ENCODE measurements at regions not wholly inside any gene's neighbourhood (a gene's known extent, or its start where the extent isn't known, plus 50 kb on each side); places are given as distances from the start of the nearest gene placed in this dataset.

DNA sequence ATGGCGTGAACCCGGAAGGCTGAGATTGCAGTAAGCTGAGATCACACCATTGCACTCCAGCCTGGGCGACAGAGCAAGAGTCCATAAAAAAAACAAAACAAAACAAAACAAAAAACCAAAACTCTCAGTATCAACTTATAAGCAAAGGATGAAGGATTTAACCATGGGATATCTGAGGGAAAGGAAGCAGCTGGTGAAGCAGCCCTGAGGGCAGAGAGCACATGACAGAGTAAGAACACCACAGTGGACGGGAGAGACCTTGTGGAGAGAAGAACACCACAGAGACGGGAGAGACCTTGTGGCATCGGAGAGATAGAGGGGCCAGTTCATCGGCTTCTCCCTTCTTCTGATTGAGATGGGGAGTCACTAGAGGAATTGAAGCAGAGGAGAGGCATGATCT lies 697.2 kb downstream of the HDGFL1 start:
- no peak for DNase-seq

DNA sequence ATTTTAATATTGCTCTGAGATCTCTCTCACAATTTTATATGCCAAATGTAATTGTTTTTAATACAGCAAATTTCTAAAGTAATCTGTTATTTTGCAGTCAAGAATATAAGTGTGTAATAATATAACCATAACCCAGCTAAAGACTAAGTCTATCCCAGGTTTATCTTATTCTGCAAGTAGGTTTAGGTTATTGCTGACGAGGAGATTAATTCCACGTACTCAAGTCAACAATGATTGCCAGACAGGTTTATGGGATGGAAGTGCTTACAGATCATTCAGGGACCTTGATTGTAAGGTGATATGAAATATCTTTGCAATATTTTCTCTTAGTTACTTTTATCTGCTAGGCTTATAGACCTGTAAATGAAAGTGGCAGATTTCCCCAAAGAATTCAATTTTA lies 698.3 kb downstream of the HDGFL1 start:
- DNase-seq, result no peak

DNA sequence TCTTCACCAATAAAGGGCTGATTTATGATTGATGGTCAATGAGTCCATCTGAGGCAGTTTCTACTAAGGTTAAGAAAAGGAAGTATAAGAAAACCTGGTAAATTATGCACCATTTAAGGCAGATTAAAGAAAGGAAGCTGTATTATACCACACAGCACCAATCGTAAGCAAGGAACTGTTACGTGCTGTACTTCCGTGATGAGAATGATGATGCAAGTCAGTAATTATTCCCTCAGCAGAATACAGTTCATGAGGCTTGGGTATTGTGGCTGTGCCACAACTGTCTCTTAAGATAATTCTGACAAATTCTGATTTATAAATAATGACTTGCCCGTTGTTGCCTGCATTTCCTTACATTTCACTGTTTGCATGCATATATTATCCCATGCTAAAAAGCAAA lies 699.0 kb downstream of the HDGFL1 start:
- DNase-seq, result no peak

DNA sequence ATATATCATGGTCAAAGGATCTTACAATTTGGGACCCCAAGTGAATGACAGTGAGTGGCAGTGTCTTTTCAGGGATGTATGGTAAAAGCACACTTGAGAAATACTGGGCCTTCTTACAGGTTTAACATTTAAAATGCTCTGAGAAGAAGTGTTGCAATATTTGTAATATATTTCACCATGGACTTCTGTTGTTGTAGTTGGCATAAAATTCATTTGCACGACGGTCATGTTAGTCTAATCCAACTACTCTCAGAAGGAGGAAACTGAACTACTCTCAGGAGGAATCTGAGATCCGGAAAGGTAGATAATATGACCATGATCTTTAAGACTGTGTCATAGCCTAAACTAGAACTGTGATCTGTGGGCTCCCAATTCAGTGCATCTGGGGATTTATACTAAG lies 700.1 kb downstream of the HDGFL1 start:
- no peak for DNase-seq

DNA sequence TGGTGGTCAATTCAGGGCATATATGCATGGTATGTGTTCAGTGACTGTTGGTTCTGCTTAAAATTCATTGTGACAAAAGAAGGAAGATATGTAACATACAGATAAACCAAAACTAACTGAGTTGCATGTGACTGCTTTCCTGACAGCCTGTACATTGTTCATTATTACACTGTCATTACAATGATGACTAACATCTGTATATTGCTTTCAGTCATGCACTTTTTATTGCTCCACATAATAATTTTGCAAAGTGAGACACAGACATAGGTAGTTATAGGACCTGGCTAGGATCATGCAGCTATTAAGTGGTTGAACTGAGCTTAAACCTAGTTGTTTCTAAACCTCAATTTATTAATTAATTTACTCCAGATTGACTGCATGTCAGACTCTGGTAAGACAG lies 703.2 kb downstream of the HDGFL1 start:
- no peak for DNase-seq

DNA sequence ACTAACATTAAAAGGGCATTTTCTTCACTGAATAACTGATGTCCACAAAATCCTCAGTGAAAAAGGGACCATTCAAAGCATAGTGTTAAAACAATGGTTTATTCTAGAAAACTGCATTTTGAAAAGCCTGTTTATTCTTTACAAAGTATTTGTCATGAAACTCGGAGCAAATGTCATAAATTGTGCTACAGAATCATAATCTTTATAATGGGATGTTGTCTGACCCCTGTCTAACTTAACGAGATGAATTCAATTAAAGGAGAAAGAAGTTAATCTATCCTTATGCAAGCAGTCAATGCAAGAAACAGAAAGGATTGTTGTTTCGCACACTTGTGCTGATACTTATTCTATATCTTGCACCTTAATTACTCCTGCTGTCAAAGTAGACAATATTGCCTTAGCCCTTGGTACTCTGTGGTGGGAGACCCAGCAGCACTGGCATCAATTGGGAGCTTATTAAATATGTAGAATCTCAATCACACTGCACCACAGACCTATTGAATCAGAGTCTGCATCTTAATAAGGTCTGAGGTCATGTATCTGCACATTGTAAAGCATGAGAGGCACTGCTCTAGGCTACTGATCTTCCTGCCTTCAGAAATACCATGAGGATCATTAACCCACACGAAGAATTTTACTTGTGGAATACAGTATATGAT lies 708.3 kb downstream of the HDGFL1 start:
- DNase-seq, result no peak

DNA sequence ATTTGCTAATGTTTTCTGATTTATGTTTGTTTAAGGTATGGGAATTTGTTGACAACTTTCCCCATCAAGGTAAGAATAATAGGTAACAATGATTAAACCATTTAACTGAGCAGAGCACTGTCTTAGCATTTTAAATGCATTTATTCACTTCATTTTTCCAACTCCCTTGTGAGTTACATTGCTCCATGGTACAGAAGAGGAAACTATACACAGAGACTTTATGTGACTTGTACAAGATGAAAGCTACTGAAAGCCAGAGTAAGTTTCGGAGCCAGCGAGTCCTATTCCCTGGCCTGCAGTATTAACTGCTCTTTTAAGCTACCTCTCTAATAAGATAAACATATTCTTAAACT lies 708.8 kb downstream of the HDGFL1 start:
- no peak for DNase-seq

DNA sequence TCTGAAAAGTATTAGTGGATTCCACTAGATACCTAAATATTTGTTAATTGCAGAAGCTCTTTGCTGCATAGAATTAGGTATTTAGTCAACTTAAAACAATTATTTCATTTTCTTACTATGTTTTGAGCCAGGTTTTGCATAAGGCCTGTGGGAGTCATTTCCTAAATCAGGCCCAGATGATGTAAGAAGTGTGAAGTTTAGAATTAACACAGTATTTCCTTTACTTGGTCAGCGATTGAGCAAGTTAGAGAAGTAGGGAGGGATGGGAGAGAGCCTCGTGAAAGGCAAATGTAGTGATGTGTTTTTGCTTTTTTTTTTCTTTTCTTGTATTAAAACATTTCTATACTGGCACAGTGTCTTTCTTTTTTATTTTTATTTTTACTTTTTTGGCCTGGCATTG lies 711.1 kb downstream of the HDGFL1 start:
- no peak for DNase-seq

DNA sequence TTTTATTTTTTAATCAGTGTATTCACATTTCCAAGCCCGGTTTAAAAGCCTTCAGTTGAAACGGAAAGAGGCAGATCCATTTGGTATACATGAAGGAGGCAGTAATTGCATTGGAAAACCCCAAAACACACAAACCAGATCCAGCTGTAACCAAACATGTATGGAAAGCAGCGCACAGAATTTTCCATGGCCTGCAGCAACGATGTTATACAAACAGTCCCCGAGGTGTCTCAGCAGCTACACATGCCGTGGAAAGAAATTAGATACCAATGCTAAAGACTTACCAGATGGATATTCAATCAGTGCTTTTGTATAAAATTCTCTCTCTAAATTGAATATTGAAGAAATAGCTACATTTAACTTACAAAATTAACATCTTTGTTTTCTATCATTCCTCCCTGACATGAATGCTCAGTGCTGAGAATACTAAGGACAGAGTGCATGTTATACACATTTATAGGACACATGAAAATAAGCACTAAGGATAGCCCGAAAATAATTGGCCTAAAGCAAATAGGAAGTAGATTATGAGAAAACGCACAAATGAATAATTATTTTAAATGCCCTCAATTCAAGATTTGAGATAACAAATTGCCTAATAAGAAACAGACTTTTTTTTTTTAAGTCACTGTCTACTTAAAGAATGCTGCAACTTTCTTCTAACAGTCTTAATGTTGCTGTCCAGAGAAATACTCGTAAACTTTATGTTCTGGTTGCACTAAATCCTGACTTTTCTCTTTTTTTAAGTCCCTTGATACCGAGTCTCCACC lies 713.1 kb downstream of the HDGFL1 start:
- DNase-seq, result no peak

DNA sequence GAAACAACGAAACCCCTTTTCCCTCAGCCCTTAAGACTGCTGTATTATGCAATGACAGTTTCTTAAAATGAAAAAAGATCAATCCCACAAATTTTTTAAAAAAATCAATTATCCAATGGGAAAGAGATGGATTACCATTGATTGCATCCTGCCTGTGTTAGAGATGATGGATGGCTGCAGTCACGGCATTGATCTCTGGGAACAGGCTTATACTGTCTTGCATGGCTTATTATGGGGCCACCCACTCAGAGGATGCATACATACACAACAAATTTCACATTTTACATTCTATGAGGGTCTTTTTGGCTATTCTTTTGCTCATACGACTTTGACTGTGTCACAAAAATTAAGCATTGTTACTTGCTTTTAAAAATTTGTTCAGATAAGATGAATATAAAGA lies 724.3 kb downstream of the HDGFL1 start:
- DNase-seq, result no peak

DNA sequence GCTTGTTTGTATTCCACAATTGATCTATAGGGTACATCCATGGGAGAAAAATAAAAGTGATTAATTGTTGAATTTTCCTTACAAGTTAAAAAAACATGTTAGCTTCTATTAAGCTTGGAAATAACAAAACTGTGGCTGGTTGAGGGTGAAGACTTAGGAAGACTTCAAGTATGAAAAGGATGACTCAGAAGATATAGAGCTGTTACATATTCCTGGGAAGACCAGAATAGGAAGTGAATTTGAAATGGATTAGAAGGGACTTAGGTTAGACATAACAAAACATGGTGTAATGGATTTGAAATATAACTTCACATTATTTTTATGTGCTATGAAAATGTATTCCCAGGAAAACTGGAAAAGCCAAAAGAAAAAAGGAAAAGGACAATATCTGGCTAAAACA lies 732.2 kb downstream of the HDGFL1 start:
- DNase-seq, result no peak

DNA sequence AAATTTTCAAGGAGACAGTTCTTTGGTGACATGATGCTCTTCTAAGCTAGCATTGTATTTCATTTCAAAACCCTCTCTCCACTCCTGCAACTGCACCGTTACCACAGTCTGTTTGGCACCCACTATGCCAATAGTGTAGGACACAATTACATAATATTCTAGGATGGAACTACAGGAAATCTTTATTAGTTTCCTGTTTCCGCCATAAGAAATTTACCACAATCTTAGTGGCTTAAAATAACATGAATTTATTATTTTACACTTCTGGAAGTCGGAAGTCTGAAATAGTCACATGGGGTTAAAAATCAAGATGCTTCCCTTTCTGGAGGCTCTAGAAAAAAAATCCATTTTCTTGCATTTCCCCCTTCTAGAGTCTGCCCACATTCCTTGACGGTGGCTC lies 733.1 kb downstream of the HDGFL1 start:
- DNase-seq, result no peak

DNA sequence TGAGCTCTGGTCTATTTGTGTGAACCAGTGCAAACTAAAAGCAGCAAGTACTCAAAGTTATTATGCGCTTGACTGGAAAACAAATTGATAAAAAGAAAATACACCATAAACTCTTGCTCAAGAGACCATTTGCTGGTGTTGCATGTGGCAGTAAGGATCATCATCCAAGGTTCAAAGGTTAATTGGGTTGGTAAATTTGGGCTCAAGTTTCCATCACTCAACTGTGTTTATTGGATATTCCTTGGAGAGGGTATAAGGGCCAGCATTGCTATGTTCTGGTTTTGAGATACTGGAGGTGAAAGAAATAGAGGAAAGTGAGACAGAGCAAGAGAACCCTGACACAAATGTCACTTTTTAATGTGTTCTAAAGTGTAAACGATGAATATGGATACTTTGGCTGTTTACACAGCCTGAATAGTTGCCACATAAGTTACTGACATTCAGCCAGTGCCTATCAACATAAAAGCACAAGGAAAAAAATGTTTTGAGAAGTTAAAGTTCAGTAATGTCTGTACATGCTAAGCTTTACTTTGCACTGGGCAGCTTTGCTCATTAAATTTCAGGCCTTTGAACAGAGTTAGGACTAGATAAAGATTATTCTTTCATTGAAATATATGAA lies 736.1 kb downstream of the HDGFL1 start:
- DNase-seq, result no peak

DNA sequence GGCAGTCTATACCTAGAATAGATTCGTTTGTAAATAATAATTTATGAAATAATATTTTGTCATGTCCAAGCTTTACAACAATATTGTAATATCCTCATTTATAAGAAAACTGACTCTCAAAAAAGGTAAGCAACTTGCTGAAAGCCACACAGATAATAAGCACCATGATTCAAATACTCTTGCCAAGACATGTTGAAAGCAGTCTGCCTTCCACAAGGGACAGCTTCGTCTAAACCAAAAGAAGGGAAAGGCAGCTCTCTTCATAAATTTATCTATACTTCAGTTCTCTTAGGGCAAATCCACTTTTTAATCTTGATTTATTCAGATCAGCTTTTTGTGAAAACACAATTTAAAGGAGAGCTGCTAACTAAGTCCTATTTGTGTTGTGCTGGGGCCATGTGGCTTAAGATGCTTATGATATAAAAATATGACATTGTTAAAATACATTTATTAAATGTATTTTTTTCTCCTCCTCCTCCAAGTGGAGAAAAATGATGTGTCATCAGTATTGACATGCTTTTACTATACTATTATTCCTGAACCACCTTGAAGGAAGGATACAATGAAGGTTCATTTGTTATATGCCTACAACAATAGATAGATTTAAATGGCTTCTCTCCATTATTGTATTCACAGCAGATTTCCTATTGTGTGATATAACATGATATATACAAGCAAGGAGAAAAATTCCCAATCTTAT lies 737.0 kb downstream of the HDGFL1 start:
- no peak for DNase-seq

DNA sequence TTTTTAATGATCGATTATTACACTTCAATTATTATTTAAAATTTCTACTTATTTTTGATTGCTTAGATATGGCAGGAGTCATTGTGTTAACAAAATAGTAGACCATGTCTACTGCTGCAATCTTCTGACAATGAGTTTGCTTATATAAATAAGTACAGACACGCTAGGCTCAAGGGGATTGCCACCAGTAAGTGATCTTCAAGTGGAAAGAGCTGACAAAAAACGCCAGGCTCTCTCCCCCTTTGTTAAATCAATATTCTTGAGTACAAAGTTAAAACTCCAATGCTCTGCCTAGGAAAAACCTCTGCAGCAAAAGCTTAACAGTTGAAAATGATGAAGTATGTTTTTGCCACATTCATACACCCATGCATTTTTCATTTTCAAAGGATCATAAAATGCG lies 738.1 kb downstream of the HDGFL1 start:
- DNase-seq, result no peak

DNA sequence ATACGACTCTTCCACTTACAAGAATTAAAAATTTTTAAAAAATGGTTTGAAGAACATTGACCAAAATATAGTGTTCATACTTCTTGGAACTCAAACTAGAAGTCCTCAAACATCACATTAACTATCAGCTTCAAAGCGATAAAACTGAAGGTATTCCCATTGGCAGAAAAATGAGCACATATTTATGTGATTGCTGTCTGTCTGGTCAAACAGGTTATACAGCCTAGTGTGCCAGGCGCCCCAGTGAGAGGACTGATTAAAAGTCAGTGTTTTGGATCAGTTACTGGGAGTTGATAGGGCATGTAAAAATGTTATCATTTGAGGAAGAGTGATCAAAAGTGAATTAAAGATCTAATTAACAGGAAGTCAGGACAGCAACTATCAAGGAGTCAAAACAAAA lies 738.8 kb downstream of the HDGFL1 start:
- no peak for DNase-seq

DNA sequence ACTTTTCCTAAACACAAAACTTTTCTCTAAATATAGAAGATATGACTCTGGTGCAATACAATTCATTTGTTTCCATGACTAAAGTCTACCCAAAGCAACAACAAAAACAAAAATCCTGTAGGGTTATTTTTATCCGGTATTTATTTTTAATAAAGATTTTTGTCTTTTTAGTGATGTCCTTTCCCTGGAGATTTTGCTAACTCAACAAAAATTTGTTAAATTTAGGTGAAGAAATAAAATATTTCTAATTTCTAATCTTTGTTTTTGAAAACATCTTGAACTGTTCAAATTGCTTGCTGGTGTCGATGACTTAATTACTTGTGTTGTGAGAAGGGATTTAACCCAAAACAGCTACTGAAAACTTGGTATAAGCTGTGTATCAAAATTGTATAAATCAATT lies 741.8 kb downstream of the HDGFL1 start:
- no peak for DNase-seq

DNA sequence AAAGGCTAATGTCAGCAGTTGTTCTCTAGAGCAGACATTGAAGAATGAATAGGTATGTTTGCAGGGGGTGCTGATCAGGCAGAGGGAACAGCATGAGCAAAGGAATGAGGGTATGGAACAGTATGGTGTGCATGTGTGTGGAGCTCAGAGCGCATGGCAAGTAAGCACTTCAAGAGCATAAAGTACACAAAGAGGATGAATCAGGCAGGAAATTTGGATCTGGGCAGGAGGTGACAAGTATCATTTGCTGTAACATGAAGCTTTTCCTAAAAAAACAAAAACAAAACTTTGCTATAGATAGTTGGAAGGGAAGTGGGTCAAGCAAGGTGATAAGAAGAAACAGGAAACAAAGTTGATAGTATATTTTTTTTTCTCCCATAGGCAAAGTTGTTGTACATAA lies 746.8 kb downstream of the HDGFL1 start:
- DNase-seq, result no peak

DNA sequence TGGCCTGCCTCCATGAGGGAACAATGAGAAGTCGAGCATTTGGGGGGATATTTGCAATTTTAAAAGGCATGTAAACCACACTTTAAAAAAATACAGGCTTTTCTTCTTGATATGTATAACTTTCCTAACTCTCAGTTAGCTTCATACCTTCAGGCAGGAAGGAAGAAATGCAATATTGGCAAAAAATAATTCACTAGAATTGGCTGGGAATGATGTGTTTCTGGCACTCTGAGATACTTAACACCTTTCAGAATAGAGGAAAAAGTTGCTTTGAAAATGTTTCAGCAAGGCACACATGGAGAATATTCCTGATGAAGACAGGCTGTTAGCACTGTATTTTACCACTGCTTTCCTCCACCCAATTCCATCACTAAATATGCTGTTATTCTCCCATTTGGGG lies 747.6 kb downstream of the HDGFL1 start:
- DNase-seq, result no peak

DNA sequence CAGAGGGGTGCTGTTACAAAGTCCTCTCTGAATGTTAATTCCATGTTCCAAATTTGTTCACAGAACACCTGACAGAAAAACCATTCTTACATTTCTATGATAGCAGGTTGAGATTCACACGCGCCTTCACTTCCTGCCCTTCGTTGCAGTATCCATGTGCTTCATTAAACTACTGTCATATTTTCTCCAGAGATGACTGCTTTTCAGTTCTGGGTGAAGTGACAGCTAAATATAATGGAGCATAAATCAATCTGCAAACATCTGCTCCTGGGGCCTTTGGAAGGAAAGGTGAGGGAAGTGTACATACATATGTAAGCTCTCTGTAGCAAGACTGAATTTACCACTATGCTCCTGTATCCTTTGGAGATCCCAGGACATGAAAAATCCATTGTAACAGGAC lies 750.2 kb downstream of the HDGFL1 start:
- DNase-seq, result no peak

DNA sequence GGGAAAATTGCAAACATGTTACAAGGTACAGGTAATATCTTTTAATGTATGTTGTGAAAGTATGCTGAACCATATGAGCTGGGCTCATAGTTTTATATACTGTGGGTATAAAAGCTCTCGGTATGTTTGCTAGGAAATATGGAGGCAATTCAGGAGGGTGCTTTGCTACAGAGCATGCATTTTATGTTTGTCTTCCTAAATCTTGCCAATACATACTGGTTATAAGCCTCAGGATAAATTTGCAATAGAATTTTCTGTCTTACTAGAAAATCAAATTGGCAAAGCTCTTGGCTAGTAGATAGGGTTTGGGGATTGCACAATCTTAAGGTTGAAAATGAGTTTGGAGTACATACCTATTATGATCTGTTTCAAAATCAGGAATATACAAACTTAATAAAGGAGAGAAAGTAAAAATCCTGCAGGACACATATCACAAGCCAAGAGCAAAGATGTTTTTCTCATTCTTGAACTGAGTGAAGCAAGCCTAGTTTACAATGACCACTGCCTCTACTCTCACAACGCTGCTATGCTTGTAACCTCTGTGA lies 751.2 kb downstream of the HDGFL1 start:
- no peak for DNase-seq

DNA sequence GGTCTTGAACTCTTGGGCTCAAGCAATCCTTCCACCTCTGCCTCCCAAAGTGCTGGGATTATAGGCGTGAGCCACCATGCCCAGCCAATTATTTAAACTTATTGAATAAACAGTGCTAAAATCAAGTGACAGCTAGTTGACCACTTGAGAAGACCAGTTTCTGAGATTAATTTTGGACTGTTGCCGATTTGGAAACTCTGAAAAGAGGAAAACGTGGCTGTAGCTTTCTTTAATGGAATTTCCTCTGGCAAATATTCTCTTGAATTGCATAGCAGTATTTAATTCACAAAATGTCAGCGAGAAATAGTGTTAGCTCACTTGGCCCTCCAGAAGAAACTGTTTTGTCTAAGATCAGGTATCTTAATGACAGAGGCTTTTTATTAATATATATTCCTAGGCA lies 754.5 kb downstream of the HDGFL1 start:
- no peak for DNase-seq

DNA sequence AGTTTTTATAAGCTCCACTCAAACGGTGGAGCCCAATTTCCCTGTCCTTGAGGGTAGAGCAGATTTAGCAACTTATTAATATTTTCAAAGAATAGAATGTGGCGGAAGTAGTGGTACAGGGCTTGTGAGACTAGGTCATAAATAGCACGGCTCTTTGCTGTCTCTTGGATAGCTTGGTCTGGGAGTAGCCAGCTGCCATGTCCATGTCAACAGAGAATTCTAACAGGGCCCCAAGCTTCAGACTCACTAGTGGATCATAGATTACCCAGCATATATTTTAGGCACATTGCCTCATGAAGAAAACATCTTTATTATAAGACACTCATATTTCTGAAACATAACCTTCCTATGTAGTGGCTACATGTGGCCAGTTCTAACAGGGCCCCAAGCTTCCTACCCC lies 755.7 kb downstream of the HDGFL1 start:
- no peak for DNase-seq

DNA sequence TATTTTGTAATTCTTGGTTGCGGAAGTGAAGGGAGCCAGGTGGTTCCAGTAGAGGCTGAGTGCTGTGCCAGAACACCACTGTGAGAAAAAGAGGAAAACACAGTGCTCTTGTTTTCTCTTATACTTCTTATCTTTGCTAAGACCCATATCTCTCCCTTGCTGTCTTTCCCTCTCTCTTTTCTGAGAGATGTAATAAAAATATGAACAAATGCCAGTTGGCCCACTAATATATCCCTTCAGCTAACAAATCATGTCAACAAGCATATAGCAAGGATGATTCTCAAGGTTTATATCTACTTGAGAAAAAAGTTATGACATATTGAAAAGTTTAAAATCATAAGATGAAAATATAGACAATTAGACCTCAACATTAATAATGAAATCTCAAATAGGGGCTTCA lies 758.3 kb downstream of the HDGFL1 start:
- DNase-seq, result no peak
